HEK293 (cell line): ENCODE measurements at regions not wholly inside any gene's neighbourhood (a gene's known extent, or its start where the extent isn't known, plus 50 kb on each side); places are given as distances from the start of the nearest gene placed in this dataset.

Source experiments
- CTCF ChIA-PET: fragments of 350-600 bp; formaldehyde crosslinking; extraction: SDS; loops from one replicate; lab custom pipeline; 2021; ENCODE audit warnings: antibody characterized with exemption; lab: Yijun Ruan, JAX
- POLR2A ChIA-PET: fragments of 300-600 bp; formaldehyde crosslinking; extraction: SDS; loops from one replicate; lab custom pipeline; 2020; ENCODE audit warnings: antibody characterized with exemption, inconsistent platforms; lab: Yijun Ruan, JAX
- H3K27ac ChIP-seq: fragments of 200-500 bp; sonication (Bioruptor generic); 2 replicates; pipeline ENCODE4 v1.5.1; 2014; ENCODE audit warnings: low read depth, low read length, control low read depth, inconsistent platforms; ENCODE audit errors: extremely low read depth
- H3K36me3 ChIP-seq, 2 experiments: fragments of 200-500 bp in 1 of 2; sonication (Bioruptor generic) in 1 of 2; 1 replicate in 1 of 2; 2 replicates in 1 of 2; pipeline ENCODE4 v1.5.1; 2014 to 2017; ENCODE audit warnings: inconsistent platforms in 2 of 2, low read length in 2 of 2; ENCODE audit not compliant: control insufficient read depth in 2 of 2, insufficient read depth in 1 of 2
- H3K4me1 ChIP-seq: fragments of 200-500 bp; sonication (Bioruptor generic); 2 replicates; pipeline ENCODE4 v1.5.1; 2014; ENCODE audit warnings: mild to moderate bottlenecking, low read length, inconsistent platforms; ENCODE audit not compliant: control insufficient read depth, insufficient read depth
- H3K4me3 ChIP-seq: 2 replicates; pipeline ENCODE4 v1.5.1; 2011; ENCODE audit warnings: low read depth, mild to moderate bottlenecking, control low read depth, low read length, moderate library complexity
- H3K9me3 ChIP-seq: fragments of 200-500 bp; sonication (Bioruptor generic); 2 replicates; pipeline ENCODE4 v1.5.1; 2014; ENCODE audit warnings: low read depth, low read length, inconsistent platforms; ENCODE audit not compliant: control insufficient read depth, insufficient read depth
- BCL11A ChIP-seq: fragments of 450-650 bp; formaldehyde crosslinking; IDR thresholded peaks from 2 replicates; pipeline ENCODE4 v1.5.1; 2016; ENCODE audit warnings: low read depth, missing biosample characterization, missing genetic modification characterization
- CTCF ChIP-seq: fragments of 450-650 bp; formaldehyde crosslinking; IDR thresholded peaks from 2 replicates; pipeline ENCODE4 v1.5.1; 2016; ENCODE audit warnings: missing biosample characterization, missing genetic modification characterization
- KLF1 ChIP-seq: fragments of 450-650 bp; formaldehyde crosslinking; IDR thresholded peaks from 2 replicates; pipeline ENCODE4 v1.5.1; 2016; ENCODE audit warnings: missing biosample characterization, missing genetic modification characterization
- KLF9 ChIP-seq: fragments of 450-650 bp; formaldehyde crosslinking; IDR thresholded peaks from 2 replicates; pipeline ENCODE4 v1.5.1; 2016; ENCODE audit warnings: missing biosample characterization, missing genetic modification characterization, low read depth
- PATZ1 ChIP-seq: fragments of 450-650 bp; formaldehyde crosslinking; IDR thresholded peaks from 2 replicates; pipeline ENCODE4 v1.5.1; 2016; ENCODE audit warnings: missing biosample characterization, missing genetic modification characterization
- RBAK ChIP-seq: fragments of 450-650 bp; formaldehyde crosslinking; IDR thresholded peaks from 2 replicates; pipeline ENCODE4 v1.5.1; 2016; ENCODE audit warnings: missing biosample characterization, missing genetic modification characterization
- SCRT1 ChIP-seq: fragments of 450-650 bp; formaldehyde crosslinking; IDR thresholded peaks from 2 replicates; pipeline ENCODE4 v1.5.1; 2016; ENCODE audit warnings: missing biosample characterization, missing genetic modification characterization, borderline replicate concordance
- YY2 ChIP-seq: fragments of 450-650 bp; formaldehyde crosslinking; IDR thresholded peaks from 2 replicates; pipeline ENCODE4 v1.5.1; 2016; ENCODE audit warnings: missing biosample characterization, missing genetic modification characterization
- ZFHX2 ChIP-seq: fragments of 450-650 bp; formaldehyde crosslinking; conservative IDR thresholded peaks from 2 replicates; pipeline ENCODE4 v1.5.1; 2016; ENCODE audit warnings: missing biosample characterization, missing genetic modification characterization
- ZIC2 ChIP-seq: fragments of 450-650 bp; formaldehyde crosslinking; IDR thresholded peaks from 2 replicates; pipeline ENCODE4 v1.5.1; 2016; ENCODE audit warnings: missing biosample characterization, missing genetic modification characterization
- ZNF157 ChIP-seq: fragments of 450-650 bp; formaldehyde crosslinking; IDR thresholded peaks from 2 replicates; pipeline ENCODE4 v1.5.1; 2016; ENCODE audit warnings: missing biosample characterization, missing genetic modification characterization
- ZNF24 ChIP-seq: fragments of 450-650 bp; formaldehyde crosslinking; IDR thresholded peaks from 2 replicates; pipeline ENCODE4 v1.5.1; 2016; ENCODE audit warnings: missing biosample characterization, missing genetic modification characterization
- ZNF248 ChIP-seq: fragments of 450-650 bp; formaldehyde crosslinking; IDR thresholded peaks from 2 replicates; pipeline ENCODE4 v1.5.1; 2017; ENCODE audit warnings: missing biosample characterization, missing genetic modification characterization
- ZNF26 ChIP-seq: fragments of 450-650 bp; formaldehyde crosslinking; IDR thresholded peaks from 2 replicates; pipeline ENCODE4 v1.5.1; 2016; ENCODE audit warnings: missing biosample characterization, missing genetic modification characterization
- ZNF311 ChIP-seq: fragments of 450-650 bp; formaldehyde crosslinking; IDR thresholded peaks from 2 replicates; pipeline ENCODE4 v1.5.1; 2017; ENCODE audit warnings: missing biosample characterization, missing genetic modification characterization, borderline replicate concordance
- ZNF324 ChIP-seq: fragments of 450-650 bp; formaldehyde crosslinking; IDR thresholded peaks from 2 replicates; pipeline ENCODE4 v1.5.1; 2016; ENCODE audit warnings: missing biosample characterization, missing genetic modification characterization
- ZNF391 ChIP-seq: fragments of 450-650 bp; formaldehyde crosslinking; IDR thresholded peaks from 2 replicates; pipeline ENCODE4 v1.5.1; 2016; ENCODE audit warnings: low read depth, missing biosample characterization, missing genetic modification characterization, borderline replicate concordance
- ZNF510 ChIP-seq: fragments of 450-650 bp; formaldehyde crosslinking; IDR thresholded peaks from 2 replicates; pipeline ENCODE4 v1.5.1; 2018; ENCODE audit warnings: mild to moderate bottlenecking, missing genetic modification characterization, missing biosample characterization; ENCODE audit not compliant: insufficient replicate concordance
- ZNF521 ChIP-seq: fragments of 450-650 bp; formaldehyde crosslinking; IDR thresholded peaks from 2 replicates; pipeline ENCODE4 v1.5.1; 2017; ENCODE audit warnings: missing biosample characterization, mild to moderate bottlenecking, missing genetic modification characterization
- ZNF645 ChIP-seq: fragments of 450-650 bp; formaldehyde crosslinking; IDR thresholded peaks from 2 replicates; pipeline ENCODE4; 2016; ENCODE audit warnings: missing biosample characterization, missing genetic modification characterization
- ZNF670 ChIP-seq: fragments of 450-650 bp; formaldehyde crosslinking; IDR thresholded peaks from 2 replicates; pipeline ENCODE4 v1.5.1; 2016; ENCODE audit warnings: missing biosample characterization, missing genetic modification characterization, low read depth
- ZNF768 ChIP-seq: fragments of 450-650 bp; formaldehyde crosslinking; IDR thresholded peaks from 2 replicates; pipeline ENCODE4 v1.5.1; 2018; ENCODE audit warnings: missing biosample characterization, mild to moderate bottlenecking, missing genetic modification characterization
- ZNF776 ChIP-seq: fragments of 450-650 bp; formaldehyde crosslinking; IDR thresholded peaks from 2 replicates; pipeline ENCODE4 v1.5.0; 2017; ENCODE audit warnings: missing biosample characterization, missing genetic modification characterization, borderline replicate concordance
- ZNF791 ChIP-seq: fragments of 450-650 bp; formaldehyde crosslinking; IDR thresholded peaks from 2 replicates; pipeline ENCODE4 v1.5.1; 2016; ENCODE audit warnings: missing biosample characterization, missing genetic modification characterization
- ZXDB ChIP-seq: fragments of 450-650 bp; formaldehyde crosslinking; IDR thresholded peaks from 2 replicates; pipeline ENCODE4 v1.5.1; 2016; ENCODE audit warnings: missing biosample characterization, missing genetic modification characterization

- H3K27ac ChIP-seq: no peak overlapping the region
- CTCF ChIA-PET: no interaction called here
- no peaks in the 10 kb centered on the region for H3K9me3 ChIP-seq
- H3K4me3 ChIP-seq: no peak overlapping the region
- no peaks in the 10 kb centered on the region for H3K4me1 ChIP-seq
- no peak for TF ChIP-seq KLF9 (tag by site-specific recombination)
- TF ChIP-seq ZNF26 (tag by site-specific recombination): no peak
- TF ChIP-seq ZNF324: no peak
- no peak for TF ChIP-seq ZXDB (tag by site-specific recombination)
- TF ChIP-seq PATZ1: no peak
- H3K36me3 ChIP-seq: no peaks in the 10 kb centered on the region
- POLR2A ChIA-PET: no interaction called here
Observed at GRCh38 chr20:40922865-40923264, 105.8 kb upstream of the TOP1 start.

GRCh38 chr20:40925829-40926510 lies 102.7 kb upstream of the TOP1 start:
- Histone ChIP-seq H3K9me3 (no peaks in the 10 kb centered on the region), H3K36me3 (no peaks in the 10 kb centered on the region), H3K4me1 (no peaks in the 10 kb centered on the region), H3K4me3 (no peak overlapping the region), H3K27ac (no peak overlapping the region)
- TF ChIP-seq ZNF311 (no peak), ZFHX2 (no peak), YY2 (tag by site-specific recombination) (no peak), ZNF157 (tag by site-specific recombination) (no peak), ZNF645 (tag by site-specific recombination) (no peak), ZIC2 (tag by site-specific recombination) (peak; percentile 43; the same call in 1 of the 2 replicates)
- CTCF ChIA-PET: interaction anchor here (0.7 kb wide), 1 partner anchor 209 kb away, joined by 3 read pairs; no protein-coding TSS in a partner anchor
- POLR2A ChIA-PET: no interaction called here

- ChIA-PET CTCF (no interaction called here), POLR2A (no interaction called here)
- Histone ChIP-seq H3K36me3 (no peaks in the 10 kb centered on the region), H3K27ac (no peak overlapping the region), H3K9me3 (no peaks in the 10 kb centered on the region), H3K4me1 (no peaks in the 10 kb centered on the region), H3K4me3 (no peak overlapping the region)
- TF ChIP-seq ZNF248: no peak
- TF ChIP-seq CTCF (tag by site-specific recombination): no peak
- TF ChIP-seq KLF1 (tag by site-specific recombination): no peak
- TF ChIP-seq SCRT1 (tag by site-specific recombination): no peak
- TF ChIP-seq ZNF26 (tag by site-specific recombination): no peak
- no peak for TF ChIP-seq ZNF776
- no peak for TF ChIP-seq ZNF24 (tag by site-specific recombination)
- no peak for TF ChIP-seq ZNF510 (tag by site-specific recombination)
- TF ChIP-seq ZNF791 (tag by site-specific recombination): no peak
- no peak for TF ChIP-seq ZNF391 (tag by site-specific recombination)
- no peak for TF ChIP-seq BCL11A (tag by site-specific recombination)
- TF ChIP-seq ZNF768: no peak
- no peak for TF ChIP-seq ZNF670 (tag by site-specific recombination)
- TF ChIP-seq RBAK: no peak
- no peak for TF ChIP-seq ZNF521
Observed at GRCh38 chr20:40926928-40927327, 101.7 kb upstream of the TOP1 start.
